K562 (cell line): ENCODE measurements at regions not wholly inside any gene's neighbourhood (a gene's known extent, or its start where the extent isn't known, plus 50 kb on each side); places are given as distances from the start of the nearest gene placed in this dataset.

Experiments used
- ATAC-seq: fragments of 200-7000 bp; cut with Tn5 transposase; 3 replicates; pipeline ENCODE4 v1.9.1; 2020; ENCODE audit warnings: moderate library complexity
- BruUV-seq: library from RNA; stranded (reverse); fragments of 400-500 nt; replicated peaks from 2 replicates; lab custom pipeline; 2021; lab: Mats Ljungman, UMichigan
- CTCF ChIA-PET: fragments of 300-600 bp; formaldehyde crosslinking; extraction: SDS; loops from one replicate; lab custom pipeline; 2021; ENCODE audit warnings: low intra/inter-chr PET ratio; lab: Yijun Ruan, JAX
- POLR2A ChIA-PET: fragments of 300-600, 350-650 bp; sonication (Branson Sonifier 250); formaldehyde crosslinking; extraction: SDS; loops from one replicate; lab custom pipeline; 2021; ENCODE audit warnings: antibody characterized with exemption, inconsistent platforms; lab: Yijun Ruan, JAX
- DNase-seq, 4 experiments: peaks; one replicate each; pipeline versions ENCODE4 v3.0.0 to v3.0.0-alpha.2; 2011 to 2018; ENCODE audit warnings: low spot score in 3 of 4, mixed read lengths in 3 of 4; ENCODE audit errors: extremely low read depth in 1 of 4
- FAIRE-seq: peaks from 2 replicates; lab custom pipeline; 2011; peaks lifted over from hg19 to GRCh38; lab: Jason Lieb, UNC
- H2AFZ ChIP-seq: 2 replicates; pipeline ENCODE4 v1.6.0; 2011; ENCODE audit warnings: low read depth, low read length, control low read depth, inconsistent platforms
- H3K27ac ChIP-seq: fragments of 200-600 bp; 3 replicates; pipeline ENCODE4 v1.8.0; 2011; ENCODE audit warnings: low read depth, mild to moderate bottlenecking, control low read depth, inconsistent platforms, low read length, moderate library complexity, mixed read lengths; ENCODE audit errors: extremely low read depth
- H3K27me3 ChIP-seq, 2 experiments: fragments of 300-600 bp in 1 of 2; 2 replicates in 1 of 2; 3 replicates in 1 of 2; pipeline versions ENCODE4 v1.6.0 to v1.8.0; 2011; ENCODE audit warnings: inconsistent platforms in 2 of 2, low read length in 2 of 2, mild to moderate bottlenecking in 1 of 2, mixed read lengths in 1 of 2, moderate library complexity in 1 of 2; ENCODE audit not compliant: control insufficient read depth in 2 of 2, insufficient read depth in 2 of 2
- H3K36me3 ChIP-seq: fragments of 300-600 bp; 3 replicates; pipeline ENCODE4 v1.8.0; 2011; ENCODE audit warnings: mild to moderate bottlenecking, low read length, inconsistent platforms; ENCODE audit not compliant: control insufficient read depth, insufficient read depth
- H3K4me1 ChIP-seq, 2 experiments: fragments of 200-600 bp in 1 of 2; replicated peaks in 1 of 2; 2 replicates in 1 of 2; 3 replicates in 1 of 2; pipeline versions ENCODE4 v1.5.1 to v1.8.0; 2011; ENCODE audit warnings: inconsistent platforms in 2 of 2, low read length in 2 of 2, mild to moderate bottlenecking in 1 of 2, mixed read lengths in 1 of 2, moderate library complexity in 1 of 2; ENCODE audit not compliant: control insufficient read depth in 2 of 2, insufficient read depth in 2 of 2
- H3K4me2 ChIP-seq: 2 replicates; pipeline ENCODE4 v1.6.1; 2011; ENCODE audit warnings: low read length, control low read depth, inconsistent platforms, mixed read lengths; ENCODE audit not compliant: insufficient read depth
- H3K4me3 ChIP-seq: fragments of 200-600 bp; sonication (generic), shearing (Covaris generic); 2 replicates; pipeline ENCODE4 v1.5.1; 2016; ENCODE audit warnings: control low read depth, inconsistent platforms
- H3K79me2 ChIP-seq: fragments of 200-600 bp; 3 replicates; pipeline ENCODE4 v1.8.0; 2011; ENCODE audit warnings: low read length, inconsistent platforms; ENCODE audit not compliant: control insufficient read depth, insufficient read depth
- H3K9ac ChIP-seq, 2 experiments: 2 replicates each; pipeline versions ENCODE4 v1.6.0 to v1.6.1; 2011; ENCODE audit warnings: low read depth in 2 of 2, low read length in 2 of 2, control low read depth in 1 of 2, inconsistent platforms in 1 of 2, mild to moderate bottlenecking in 1 of 2, mixed read lengths in 1 of 2; ENCODE audit not compliant: insufficient read depth in 1 of 2
- H3K9me1 ChIP-seq: one replicate; pipeline ENCODE4 v1.6.0; 2011; ENCODE audit warnings: inconsistent platforms, mild to moderate bottlenecking, low read length, moderate library complexity; ENCODE audit not compliant: control insufficient read depth, insufficient read depth
- H3K9me3 ChIP-seq: replicated peaks from 2 replicates; pipeline ENCODE4 v1.5.1; 2011; ENCODE audit warnings: low read depth, low read length, inconsistent platforms; ENCODE audit not compliant: control insufficient read depth, insufficient read depth
- H4K20me1 ChIP-seq: replicated peaks from 2 replicates; pipeline ENCODE4 v1.6.1; 2011; ENCODE audit warnings: low read length, inconsistent platforms, mixed read lengths; ENCODE audit not compliant: control insufficient read depth, insufficient read depth
- BCL6 ChIP-seq: fragments of 250-450 bp; sonication (Bioruptor Pico); IDR thresholded peaks from 2 replicates; pipeline ENCODE4 v1.4.0; 2020
- BDP1 ChIP-seq: IDR thresholded peaks from 3 replicates; pipeline ENCODE4 v1.6.1; 2011; ENCODE audit not compliant: insufficient read length, insufficient read depth
- FOS ChIP-seq: IDR thresholded peaks from 3 replicates; pipeline ENCODE4 v1.6.1; 2011; ENCODE audit not compliant: insufficient read length; ENCODE audit errors: extremely low read depth
- HDGF ChIP-seq: fragments of 450-650 bp; IDR thresholded peaks from 2 replicates; pipeline ENCODE4 v1.6.1; 2016
- MYBL2 ChIP-seq, 2 experiments: fragments of 450-650 bp in 1 of 2; sonication (generic) in 1 of 2; formaldehyde crosslinking in 1 of 2; IDR thresholded peaks; 2 replicates each; pipeline versions ENCODE4 v1.6.1 to v1.8.1; 2017 to 2022; ENCODE audit warnings: borderline replicate concordance in 1 of 2, inconsistent platforms in 1 of 2, low read depth in 1 of 2, mild to moderate bottlenecking in 1 of 2, missing genetic modification reagents in 1 of 2, moderate library complexity in 1 of 2
- NFE2L1 ChIP-seq: fragments of 450-650 bp; IDR thresholded peaks from 2 replicates; pipeline ENCODE4 v1.6.1; 2016; ENCODE audit warnings: missing genetic modification characterization, low read depth, mild to moderate bottlenecking, missing compliant biosample characterization, moderate library complexity, borderline replicate concordance
- PBX2 ChIP-seq, 2 experiments: IDR thresholded peaks in 1 of 2; conservative IDR thresholded peaks in 1 of 2; 2 replicates each; pipeline ENCODE4 v1.6.1; 2016; ENCODE audit warnings: low read depth in 2 of 2, mild to moderate bottlenecking in 1 of 2, missing compliant biosample characterization in 1 of 2, missing genetic modification characterization in 1 of 2, moderate library complexity in 1 of 2
- PHTF2 ChIP-seq: fragments of 250-450 bp; sonication (Bioruptor Pico); IDR thresholded peaks from 2 replicates; pipeline ENCODE4 v1.5.0; 2021; ENCODE audit warnings: mild to moderate bottlenecking
- RFX7 ChIP-seq: fragments of 250-450 bp; sonication (Bioruptor Pico); IDR thresholded peaks from 2 replicates; pipeline ENCODE4 v1.5.1; 2021; ENCODE audit warnings: mild to moderate bottlenecking
- ZNF134 ChIP-seq: fragments of 250-450 bp; sonication (Bioruptor Pico); conservative IDR thresholded peaks from 2 replicates; pipeline ENCODE4 v1.4.0; 2020
- ZNF197 ChIP-seq: fragments of 200-800 bp; sonication (Bioruptor generic); IDR thresholded peaks from 2 replicates; pipeline ENCODE4 v1.6.1; 2016; ENCODE audit warnings: low read depth, missing genetic modification characterization, missing compliant biosample characterization
- ZNF57 ChIP-seq: fragments of 450-650 bp; formaldehyde crosslinking; IDR thresholded peaks from 2 replicates; pipeline ENCODE4 v1.4.0; 2020; ENCODE audit warnings: mild to moderate bottlenecking, moderate library complexity
- WGBS: fragments of 100-300 bp; shearing (Covaris generic); methylation state at CpG from one replicate; pipeline ENCODE4 v1.1.6; 2016; ENCODE audit warnings: low coverage, mixed read lengths; ENCODE audit not compliant: insufficient coverage; ENCODE audit errors: missing lambda C conversion rate; 5-methylcytosine and 5-hydroxymethylcytosine counted together
- in situ Hi-C: fragments of 300-500 bp; cut with MboI; formaldehyde crosslinking; loops from 4 replicates; pipeline ENCODE4 v1.15.0; 2018; ENCODE audit warnings: inconsistent platforms, mixed read lengths
- intact Hi-C: fragments of 100-400 bp; cut with micrococcal nuclease; formaldehyde crosslinking; loops from 2 replicates; pipeline ENCODE4 v1.14.2; 2022

- Histone ChIP-seq H2AFZ (no peak overlapping the region), H3K9ac (no peak overlapping the region), H3K4me1 (no peaks in the 10 kb centered on the region), H3K36me3 (no peaks in the 10 kb centered on the region), H3K4me2 (no peak overlapping the region), H4K20me1 (no peaks in the 10 kb centered on the region), H3K4me3 (no peak overlapping the region), H3K9me1 (no peaks in the 10 kb centered on the region), H3K27ac (no peak overlapping the region), H3K79me2 (no peaks in the 10 kb centered on the region), H3K9me3 (no peaks in the 10 kb centered on the region), H3K27me3 (no peaks in the 10 kb centered on the region)
- FAIRE-seq (no peak), ATAC-seq (no peak), DNase-seq (no peak)
- POLR2A ChIA-PET = no interaction called here
- TF ChIP-seq FOS (no peak), PBX2 (CRISPR knock-in tag; IDR thresholded peaks at IDR 0.05; ENCODE audit: low read depth) (no peak), PBX2 (tag; conservative IDR thresholded peaks at IDR 0.05; ENCODE audit: low read depth) (no peak), ZNF57 (CRISPR knock-in tag) (no peak), PHTF2 (CRISPR knock-in tag) (no peak), ZNF197 (CRISPR knock-in tag) (no peak), ZNF134 (CRISPR knock-in tag) (no peak), MYBL2 (IDR thresholded peaks at IDR 0.05; ENCODE audit: low read depth) (no peak), MYBL2 (CRISPR knock-in tag; IDR thresholded peaks at IDR 0.05; ENCODE audit: borderline replicate concordance) (no peak), BCL6 (no peak), BDP1 (no peak), RFX7 (CRISPR knock-in tag) (no peak), HDGF (no peak), NFE2L1 (tag) (no peak)
- intact Hi-C loops = no loop called here
- in situ Hi-C loops = no loop called here
- BruUV-seq = no TSS peak
- 12% methylated on average over 6 of the region's 6 CpGs for WGBS
- CTCF ChIA-PET = no interaction called here
Measured at GRCh38 chr12:33945438-33945784, 76.9 kb upstream of the ALG10 start.
